Upper lobe of left lung (tissue), 4 donors: ENCODE measurements at regions not wholly inside any gene's neighbourhood (a gene's known extent, or its start where the extent isn't known, plus 50 kb on each side); places are given as distances from the start of the nearest gene placed in this dataset.
A peak's percentile ranks its signal among the peaks of the same experiment; 100 is the strongest.

Experiments used
- EP300 ChIP-seq, 4 donors: sonication (generic); formaldehyde crosslinking; IDR thresholded peaks; one replicate each; pipeline ENCODE4 v1.5.1; 2017; ENCODE audit warnings: antibody characterized with exemption in 4 of 4, control low read depth in 2 of 4
- POLR2A ChIP-seq, 4 donors: fragments of 450-650 bp; IDR thresholded peaks; one replicate each; pipeline ENCODE4 v1.5.1; 2016 to 2017; ENCODE audit warnings: antibody characterized with exemption in 4 of 4, mild to moderate bottlenecking in 2 of 4
- POLR2AphosphoS5 ChIP-seq, 2 donors: sonication (generic); formaldehyde crosslinking; IDR thresholded peaks; one replicate each; pipeline ENCODE4 v1.5.1; 2017; ENCODE audit warnings: antibody characterized with exemption in 2 of 2
- TF ChIP-seq, protein P1 (sequence below), 6 experiments: fragments of 450-650 bp in 4 of 6; fragments of 200-600 bp in 2 of 6; sonication (generic) in 2 of 6; IDR thresholded peaks; one replicate each; pipeline ENCODE4 v1.5.1; 2016 to 2019; ENCODE audit warnings: antibody characterized with exemption in 6 of 6

- TF ChIP-seq, protein P1, sequence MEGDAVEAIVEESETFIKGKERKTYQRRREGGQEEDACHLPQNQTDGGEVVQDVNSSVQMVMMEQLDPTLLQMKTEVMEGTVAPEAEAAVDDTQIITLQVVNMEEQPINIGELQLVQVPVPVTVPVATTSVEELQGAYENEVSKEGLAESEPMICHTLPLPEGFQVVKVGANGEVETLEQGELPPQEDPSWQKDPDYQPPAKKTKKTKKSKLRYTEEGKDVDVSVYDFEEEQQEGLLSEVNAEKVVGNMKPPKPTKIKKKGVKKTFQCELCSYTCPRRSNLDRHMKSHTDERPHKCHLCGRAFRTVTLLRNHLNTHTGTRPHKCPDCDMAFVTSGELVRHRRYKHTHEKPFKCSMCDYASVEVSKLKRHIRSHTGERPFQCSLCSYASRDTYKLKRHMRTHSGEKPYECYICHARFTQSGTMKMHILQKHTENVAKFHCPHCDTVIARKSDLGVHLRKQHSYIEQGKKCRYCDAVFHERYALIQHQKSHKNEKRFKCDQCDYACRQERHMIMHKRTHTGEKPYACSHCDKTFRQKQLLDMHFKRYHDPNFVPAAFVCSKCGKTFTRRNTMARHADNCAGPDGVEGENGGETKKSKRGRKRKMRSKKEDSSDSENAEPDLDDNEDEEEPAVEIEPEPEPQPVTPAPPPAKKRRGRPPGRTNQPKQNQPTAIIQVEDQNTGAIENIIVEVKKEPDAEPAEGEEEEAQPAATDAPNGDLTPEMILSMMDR (IDR thresholded peaks at IDR 0.05): no peak
- no peak for TF ChIP-seq POLR2A (IDR thresholded peaks at IDR 0.05)
- TF ChIP-seq POLR2AphosphoS5 (IDR thresholded peaks at IDR 0.05): no peak
- peak in 1 of 4 donors; percentile 36 for TF ChIP-seq EP300 (IDR thresholded peaks at IDR 0.05)
These were observed 100.1 kb upstream of the JUN start for GRCh38 chr1:58883888-58884482.
